Body of pancreas (tissue), 4 donors: ENCODE measurements at regions not wholly inside any gene's neighbourhood (a gene's known extent, or its start where the extent isn't known, plus 50 kb on each side); places are given as distances from the start of the nearest gene placed in this dataset.

Experiments
- ATAC-seq: fragments of 150-250 bp; one replicate; pipeline ENCODE4 v1.9.1; 2016
- DNase-seq, 4 donors: peaks; one replicate each; pipeline ENCODE4 v3.0.0-alpha.2; 2019
- H3K27ac ChIP-seq, 4 donors: fragments of 200-600 bp; sonication (generic); 1 replicate in 3 of 4; 2 replicates in 1 of 4; pipeline versions ENCODE4 v1.5.1 to v1.6.1; 2016 to 2019; ENCODE audit warnings: mild to moderate bottlenecking in 1 of 4, mixed read lengths in 1 of 4, moderate library complexity in 1 of 4
- H3K27me3 ChIP-seq, 2 donors: fragments of 200-600 bp; sonication (generic); one replicate each; pipeline ENCODE4 v1.6.0; 2016; ENCODE audit warnings: mild to moderate bottlenecking in 1 of 2
- H3K36me3 ChIP-seq, 2 donors: fragments of 200-600 bp; sonication (generic); replicated peaks in 1 of 2; 2 replicates each; pipeline ENCODE4 v1.5.1; 2016; ENCODE audit warnings: low read depth in 2 of 2; ENCODE audit not compliant: insufficient read depth in 1 of 2
- H3K4me1 ChIP-seq: fragments of 200-600 bp; sonication (generic); one replicate; pipeline ENCODE4 v1.6.0; 2016
- H3K4me3 ChIP-seq, 2 donors: fragments of 200-600 bp; sonication (generic); 1 replicate in 1 of 2; 2 replicates in 1 of 2; pipeline ENCODE4 v1.5.1; 2016 to 2019
- H3K9me3 ChIP-seq, 3 donors: fragments of 200-600 bp; sonication (generic); 1 replicate in 2 of 3; 2 replicates in 1 of 3; pipeline ENCODE4 v1.5.1; 2016
- POLR2A ChIP-seq, 3 donors: fragments of 450-650 bp; IDR thresholded peaks; one replicate each; pipeline ENCODE4 v1.6.1; 2016; ENCODE audit warnings: antibody characterized with exemption in 3 of 3, mild to moderate bottlenecking in 2 of 3
- WGBS, 2 donors: methylation state at CpG; one replicate each; pipeline ENCODE4 v1.1.5; 2017; 5-methylcytosine and 5-hydroxymethylcytosine counted together
- intact Hi-C: fragments of 100-400 bp; cut with DNase I; formaldehyde crosslinking; loops from one replicate; pipeline ENCODE4 v1.15.1; 2023
- TF ChIP-seq, protein P1 (sequence below), 7 experiments: fragments of 450-650 bp in 4 of 7; fragments of 200-600 bp in 3 of 7; sonication (generic) in 3 of 7; IDR thresholded peaks; one replicate each; pipeline ENCODE4 v1.5.1; 2016 to 2019; ENCODE audit warnings: antibody characterized with exemption in 7 of 7

GRCh38 chr3:1703169-1703568 is 395.5 kb upstream of the CNTN4 start:
- WGBS, 2 donors: 46 to 65% methylated on average over 1 of the region's 1 CpG
- no peaks in the 10 kb centered on the region for H3K27me3 ChIP-seq
- intact Hi-C loops: no loop called here
- H3K9me3 ChIP-seq: no peaks in the 10 kb centered on the region
- no peak overlapping the region for H3K4me3 ChIP-seq
- no peak for ATAC-seq
- H3K36me3 ChIP-seq: no peaks in the 10 kb centered on the region
- no peak for DNase-seq
- H3K27ac ChIP-seq: no peak overlapping the region
- no peaks in the 10 kb centered on the region for H3K4me1 ChIP-seq
- no peak for TF ChIP-seq POLR2A (IDR thresholded peaks at IDR 0.05)
- TF ChIP-seq, protein P1, sequence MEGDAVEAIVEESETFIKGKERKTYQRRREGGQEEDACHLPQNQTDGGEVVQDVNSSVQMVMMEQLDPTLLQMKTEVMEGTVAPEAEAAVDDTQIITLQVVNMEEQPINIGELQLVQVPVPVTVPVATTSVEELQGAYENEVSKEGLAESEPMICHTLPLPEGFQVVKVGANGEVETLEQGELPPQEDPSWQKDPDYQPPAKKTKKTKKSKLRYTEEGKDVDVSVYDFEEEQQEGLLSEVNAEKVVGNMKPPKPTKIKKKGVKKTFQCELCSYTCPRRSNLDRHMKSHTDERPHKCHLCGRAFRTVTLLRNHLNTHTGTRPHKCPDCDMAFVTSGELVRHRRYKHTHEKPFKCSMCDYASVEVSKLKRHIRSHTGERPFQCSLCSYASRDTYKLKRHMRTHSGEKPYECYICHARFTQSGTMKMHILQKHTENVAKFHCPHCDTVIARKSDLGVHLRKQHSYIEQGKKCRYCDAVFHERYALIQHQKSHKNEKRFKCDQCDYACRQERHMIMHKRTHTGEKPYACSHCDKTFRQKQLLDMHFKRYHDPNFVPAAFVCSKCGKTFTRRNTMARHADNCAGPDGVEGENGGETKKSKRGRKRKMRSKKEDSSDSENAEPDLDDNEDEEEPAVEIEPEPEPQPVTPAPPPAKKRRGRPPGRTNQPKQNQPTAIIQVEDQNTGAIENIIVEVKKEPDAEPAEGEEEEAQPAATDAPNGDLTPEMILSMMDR (IDR thresholded peaks at IDR 0.05): no peak

DNA sequence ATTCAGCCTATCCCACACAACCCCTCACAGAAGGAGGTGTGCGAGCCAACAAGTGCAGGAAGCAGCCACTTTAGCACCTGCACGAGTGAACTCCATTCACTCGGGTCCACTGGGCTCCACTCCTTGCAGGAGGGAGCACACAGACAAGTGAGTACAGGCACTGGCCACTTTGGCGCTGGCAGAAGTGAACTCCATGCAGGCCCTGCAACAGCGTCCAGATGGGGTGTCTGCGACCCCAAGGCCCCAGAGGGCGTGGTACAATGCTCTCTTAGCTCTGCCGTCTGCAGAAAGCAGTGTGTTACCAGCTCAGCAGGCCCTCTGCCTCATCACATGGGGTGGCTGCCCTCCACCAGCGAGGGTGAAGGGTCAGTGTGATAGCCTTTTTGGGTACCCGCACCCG is 388.0 kb upstream of the CNTN4 start:
- no peaks in the 10 kb centered on the region for H3K36me3 ChIP-seq
- no peaks in the 10 kb centered on the region for H3K9me3 ChIP-seq
- WGBS, 2 donors: 75 to 85% methylated on average over 11 of the region's 11 CpGs
- TF ChIP-seq, protein P1 (IDR thresholded peaks at IDR 0.05): no peak
- no peak for TF ChIP-seq POLR2A (IDR thresholded peaks at IDR 0.05)
- ATAC-seq (no peak), DNase-seq (no peak)
- no peaks in the 10 kb centered on the region for H3K4me1 ChIP-seq
- no peak overlapping the region for H3K4me3 ChIP-seq
- H3K27ac ChIP-seq: no peak overlapping the region
- H3K27me3 ChIP-seq: no peaks in the 10 kb centered on the region
- intact Hi-C loops: no loop called here

DNA sequence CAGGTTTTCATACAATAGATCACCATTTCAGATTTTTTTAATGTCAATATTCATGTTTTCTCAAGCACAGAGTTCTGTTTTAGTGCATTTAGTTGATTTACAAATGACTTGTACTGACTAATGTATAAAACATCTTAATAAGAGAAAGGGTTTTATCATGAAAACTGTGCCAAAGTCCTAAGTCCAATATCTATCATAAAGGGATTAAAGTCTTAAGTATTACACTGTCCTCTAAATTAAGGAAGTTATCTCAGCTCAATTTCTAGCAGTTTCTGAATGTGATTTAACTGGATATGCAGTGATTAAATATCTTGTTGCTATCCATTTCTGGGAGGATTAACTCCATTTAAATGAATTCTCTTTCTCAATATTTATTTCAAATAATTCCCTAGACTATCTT is 381.1 kb upstream of the CNTN4 start:
- TF ChIP-seq POLR2A (IDR thresholded peaks at IDR 0.05): no peak
- TF ChIP-seq, protein P1 (IDR thresholded peaks at IDR 0.05): no peak
- Histone ChIP-seq H3K27ac (no peak overlapping the region), H3K4me1 (no peaks in the 10 kb centered on the region), H3K36me3 (no peaks in the 10 kb centered on the region), H3K4me3 (no peak overlapping the region), H3K9me3 (no peaks in the 10 kb centered on the region), H3K27me3 (no peaks in the 10 kb centered on the region)
- intact Hi-C loops: no loop called here
- ATAC-seq (no peak), DNase-seq (no peak)

DNA sequence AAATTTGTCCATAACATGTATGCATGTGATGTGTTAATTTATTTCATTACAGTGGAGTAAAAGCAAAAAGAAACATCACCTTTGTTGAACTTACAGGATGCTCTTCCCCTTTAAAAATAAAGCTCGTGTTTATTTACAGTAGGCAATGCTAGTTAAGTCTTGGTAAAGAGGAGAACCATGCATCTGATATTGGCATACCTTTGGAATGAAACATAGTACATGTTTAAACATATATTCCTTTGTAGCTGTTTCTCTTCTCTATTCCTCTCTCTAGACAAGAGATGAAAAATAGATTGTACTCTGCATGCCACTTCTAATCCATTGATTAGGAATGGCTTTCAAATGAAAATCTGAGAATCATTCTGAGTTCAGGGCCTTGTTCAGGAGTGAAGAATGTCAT is 374.9 kb upstream of the CNTN4 start:
- TF ChIP-seq POLR2A (IDR thresholded peaks at IDR 0.05): no peak
- H3K27ac ChIP-seq: no peak overlapping the region
- 39 to 50% methylated on average over 1 of the region's 1 CpG for WGBS, 2 donors
- DNase-seq: no peak
- H3K4me1 ChIP-seq: no peaks in the 10 kb centered on the region
- no peaks in the 10 kb centered on the region for H3K27me3 ChIP-seq
- H3K36me3 ChIP-seq: no peaks in the 10 kb centered on the region
- intact Hi-C loops: no loop called here
- ATAC-seq: no peak
- H3K9me3 ChIP-seq: no peaks in the 10 kb centered on the region
- no peak overlapping the region for H3K4me3 ChIP-seq

DNA sequence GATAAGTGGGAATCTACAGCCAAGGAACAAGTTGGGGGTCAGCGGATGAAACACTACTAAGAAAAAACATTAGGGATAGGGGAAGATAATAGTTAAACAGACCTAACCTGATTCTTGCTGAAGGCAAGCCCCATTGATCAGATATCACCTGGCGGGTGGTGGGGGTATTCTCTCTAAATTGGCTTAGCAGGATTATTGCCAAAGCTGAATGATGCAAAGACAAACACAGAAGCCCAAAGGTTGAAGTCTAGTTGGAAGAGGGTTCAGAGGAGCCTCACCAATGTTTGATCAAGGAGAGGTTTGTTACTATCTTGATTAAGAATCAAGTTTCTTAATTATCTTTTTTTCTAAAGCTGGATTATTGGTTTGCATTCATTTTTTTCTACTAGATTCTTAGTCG is 371.9 kb upstream of the CNTN4 start:
- no peak overlapping the region for H3K27ac ChIP-seq
- no peaks in the 10 kb centered on the region for H3K9me3 ChIP-seq
- no peak overlapping the region for H3K4me3 ChIP-seq
- TF ChIP-seq, protein P1 (IDR thresholded peaks at IDR 0.05): no peak
- H3K36me3 ChIP-seq: no peaks in the 10 kb centered on the region
- intact Hi-C loops: no loop called here
- no peaks in the 10 kb centered on the region for H3K4me1 ChIP-seq
- DNase-seq (no peak), ATAC-seq (no peak)
- 50 to 59% methylated on average over 3 of the region's 3 CpGs for WGBS, 2 donors
- no peaks in the 10 kb centered on the region for H3K27me3 ChIP-seq
